HG02678 (cell line): ENCODE measurements at regions not wholly inside any gene's neighbourhood (a gene's known extent, or its start where the extent isn't known, plus 50 kb on each side); places are given as distances from the start of the nearest gene placed in this dataset.

ENCODE experiments used
- ATAC-seq: cut with Tn5 transposase; IDR thresholded peaks from one replicate; pipeline ENCODE4 v1.9.1; 2021; ENCODE audit warnings: mild to moderate bottlenecking, moderate library complexity; ENCODE audit not compliant: unreplicated experiment

DNA sequence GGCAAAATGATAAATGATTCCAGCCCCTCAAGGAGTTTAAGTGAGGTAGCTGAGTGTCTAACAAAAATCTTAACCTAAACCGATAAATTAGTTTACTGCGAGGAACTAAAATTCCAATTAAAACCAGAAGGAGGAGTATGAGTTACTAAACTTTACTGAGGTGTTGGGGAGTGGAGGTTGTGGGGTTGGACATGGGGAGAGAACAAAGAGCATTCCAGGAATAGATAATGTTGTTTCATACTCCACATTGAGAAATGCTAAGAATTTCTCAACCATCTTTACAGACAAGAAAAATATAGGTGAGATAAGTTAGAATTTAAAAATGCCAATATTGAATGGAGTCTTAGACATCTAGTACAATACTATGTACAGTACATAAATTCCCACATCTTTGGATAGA lies 488.6 kb downstream of the METTL15 start:
- no peak for ATAC-seq

DNA sequence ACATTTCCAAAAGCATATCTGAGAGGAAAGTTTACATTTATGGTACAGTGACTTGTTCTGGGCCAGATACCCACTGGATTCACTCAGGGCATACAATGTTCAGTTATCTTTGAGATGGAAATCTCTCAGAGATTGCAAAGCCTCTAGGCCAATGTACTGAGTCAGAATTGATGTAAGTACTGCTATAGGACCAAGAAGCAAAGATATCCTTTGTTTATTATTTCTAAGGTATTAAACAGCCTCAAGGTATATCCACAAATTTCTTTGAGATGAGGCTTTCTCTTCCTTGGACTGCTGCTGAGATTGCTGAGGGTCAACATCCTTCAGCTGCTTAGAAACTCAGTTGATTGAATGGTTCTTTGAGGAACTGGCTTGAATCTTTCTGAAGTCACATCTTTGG lies 484.0 kb downstream of the METTL15 start:
- ATAC-seq, result no peak

DNA sequence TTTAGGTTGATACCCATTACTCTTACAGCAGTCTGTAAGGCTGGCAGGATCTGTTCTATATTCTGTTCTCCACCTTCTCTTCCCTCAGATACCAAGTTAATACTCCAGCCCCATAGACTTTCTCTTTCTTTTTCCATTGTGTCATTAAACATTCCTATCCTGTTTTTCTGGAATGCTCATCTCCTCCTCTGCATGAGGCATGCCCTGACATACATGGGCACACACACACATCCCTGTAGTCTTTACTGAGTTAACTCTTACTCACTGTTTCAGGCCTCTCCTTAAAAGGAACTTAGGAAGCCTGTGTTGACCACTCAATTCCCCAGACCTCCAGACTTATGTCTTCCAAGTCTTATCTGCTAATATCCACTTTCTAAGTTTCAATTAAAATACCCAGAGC lies 476.8 kb downstream of the METTL15 start:
- ATAC-seq, result no peak

DNA sequence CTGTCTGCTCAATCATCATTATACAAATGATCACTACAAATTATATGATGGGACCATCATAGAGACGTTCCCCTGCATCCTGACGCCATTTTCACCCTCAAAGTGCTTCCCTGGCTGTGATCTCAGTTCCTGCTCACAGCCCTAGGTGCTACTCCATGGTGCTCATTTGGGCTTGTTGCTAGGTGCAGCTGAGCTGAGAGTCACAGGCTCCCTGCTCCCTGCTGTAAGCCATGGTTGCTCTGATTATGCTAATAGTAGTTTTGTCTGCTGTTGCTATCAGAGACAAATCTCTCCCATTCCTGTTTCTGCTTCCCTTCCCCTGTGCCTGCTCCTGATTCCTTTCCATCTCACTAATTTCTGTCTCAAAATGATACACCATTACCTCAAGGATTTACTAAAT lies 474.3 kb downstream of the METTL15 start:
- no peak for ATAC-seq

DNA sequence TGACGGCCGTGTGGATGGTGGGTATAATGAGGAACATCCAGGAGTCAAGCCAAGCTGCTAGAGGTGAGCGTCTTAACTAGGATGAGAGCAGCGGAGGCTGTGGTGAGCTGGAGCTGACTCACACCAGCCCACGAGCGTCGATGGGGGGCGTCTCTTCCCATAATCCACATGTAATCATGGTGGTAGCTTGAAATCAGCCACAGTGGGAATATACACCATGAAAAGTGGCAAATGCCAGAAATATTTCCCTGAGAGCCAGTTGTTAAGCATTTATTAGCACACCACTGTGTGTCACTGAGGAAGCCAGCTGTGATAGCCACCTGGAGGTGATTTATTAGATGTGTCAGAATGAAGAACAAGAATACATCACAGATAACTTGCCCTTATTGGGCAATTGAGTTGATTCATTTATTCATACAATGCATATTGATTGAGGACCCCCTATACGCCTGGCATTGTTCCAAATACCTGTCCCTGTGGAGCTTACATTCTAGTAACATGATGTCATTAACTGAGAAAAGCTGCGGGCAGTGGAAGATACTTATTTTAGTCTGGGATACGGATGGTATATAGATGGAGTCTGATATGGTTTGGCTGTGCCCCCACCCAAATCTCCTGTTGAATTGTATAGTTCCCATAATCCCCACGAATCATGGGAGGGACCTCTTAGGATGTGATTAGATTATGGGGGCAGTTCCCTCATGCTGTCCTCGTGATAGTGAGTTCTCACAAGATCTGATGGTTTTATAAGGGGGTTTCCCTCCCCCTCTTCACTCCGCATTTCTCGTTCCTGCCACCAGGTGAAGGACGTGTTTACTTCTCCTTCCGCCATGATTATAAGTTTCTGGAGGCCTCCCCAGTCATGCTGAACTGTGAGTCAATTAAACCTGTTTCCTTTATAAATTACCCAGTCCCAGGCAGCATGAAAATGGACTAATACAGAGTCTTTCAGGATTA lies 473.4 kb downstream of the METTL15 start:
- ATAC-seq, result no peak

DNA sequence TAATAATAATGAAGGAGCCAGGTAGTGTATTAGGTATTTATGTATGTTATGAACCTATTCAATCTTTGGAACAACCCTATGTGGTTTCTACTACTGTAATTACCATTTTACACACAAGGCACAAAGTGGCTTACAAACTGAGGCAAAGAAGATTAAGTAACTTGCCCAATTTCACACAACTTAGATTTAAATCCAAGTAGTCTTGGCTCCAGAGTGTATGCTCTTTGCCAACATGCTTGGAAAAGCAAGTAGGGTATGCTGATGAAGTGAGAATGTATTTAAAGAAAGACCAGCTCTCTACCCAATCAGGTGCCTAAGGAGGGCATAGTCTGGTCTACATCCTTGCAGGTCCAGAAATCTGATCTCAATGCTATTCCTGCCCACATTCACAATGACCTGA lies 463.2 kb downstream of the METTL15 start:
- ATAC-seq, result no peak

DNA sequence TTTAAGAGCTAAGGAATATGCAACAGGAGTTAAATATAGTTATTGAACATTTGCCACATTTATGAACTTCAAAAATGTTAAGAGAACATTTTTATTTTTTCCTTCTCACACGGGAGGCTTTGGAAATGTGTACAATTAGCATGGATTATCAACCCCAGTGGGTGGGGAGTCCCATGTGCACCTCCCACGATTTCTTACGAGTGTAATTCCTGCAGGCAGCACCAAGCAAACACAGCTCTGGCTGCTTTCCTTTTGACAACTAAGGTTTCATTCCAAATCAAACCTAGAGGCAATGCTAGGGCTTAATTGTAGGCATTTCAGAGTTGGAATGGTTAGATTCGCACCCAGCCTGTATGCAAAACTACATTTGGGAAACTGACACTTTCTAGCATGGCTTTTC lies 460.9 kb downstream of the METTL15 start:
- no peak for ATAC-seq

DNA sequence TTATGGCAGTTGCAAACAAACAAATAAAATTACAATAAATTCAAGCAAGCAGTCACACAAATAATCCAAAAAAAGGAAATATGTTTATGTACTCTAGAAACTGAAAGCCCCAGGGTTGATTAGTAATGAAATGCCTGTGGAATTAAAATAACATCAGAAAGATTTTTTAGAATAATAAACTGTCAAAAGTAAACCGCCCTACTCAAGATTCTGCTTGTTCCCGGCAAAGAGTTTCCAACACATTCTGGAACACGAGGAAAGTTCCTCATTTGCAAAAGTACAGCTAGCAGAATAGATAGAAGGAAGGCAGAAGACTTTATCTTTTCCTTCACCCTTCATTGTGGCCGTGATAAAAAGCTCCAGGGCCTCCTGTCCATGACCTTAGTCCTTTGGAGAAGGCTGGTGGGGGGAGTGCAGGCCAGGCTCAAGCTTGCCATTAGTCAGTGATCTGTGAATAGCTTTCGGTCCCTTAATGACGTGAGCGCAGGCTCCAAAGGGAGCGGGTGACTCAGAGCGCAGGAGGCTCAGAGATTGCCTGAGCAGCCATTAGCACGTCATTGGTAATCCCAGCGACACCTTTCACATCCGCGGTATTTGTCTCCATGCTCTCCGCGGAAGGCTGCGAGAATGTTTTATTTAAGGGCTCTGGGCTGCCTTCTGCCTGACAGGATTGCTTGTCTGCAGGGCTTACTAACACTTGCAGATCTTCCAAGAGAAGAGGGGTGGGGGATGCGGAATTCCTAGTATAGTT lies 458.3 kb downstream of the METTL15 start:
- ATAC-seq, result no peak

DNA sequence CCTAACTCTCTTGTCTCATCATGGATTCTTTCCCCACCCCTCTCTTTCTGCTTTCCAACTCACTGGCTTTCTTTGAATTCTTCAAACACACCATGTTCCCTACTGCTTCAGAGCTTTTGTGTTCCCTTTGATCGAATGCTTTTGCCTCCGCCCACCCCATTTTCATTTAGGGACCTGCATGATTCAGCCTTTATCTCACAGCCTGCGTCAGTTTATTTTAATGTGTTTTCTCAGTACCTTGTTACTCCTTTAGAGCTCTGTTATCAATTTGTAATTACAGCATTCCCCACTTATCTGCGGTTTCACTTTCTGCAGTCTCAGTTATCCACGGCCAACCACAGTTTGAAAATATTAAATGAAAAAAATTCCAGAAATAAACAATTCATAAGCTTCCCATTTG lies 451.3 kb downstream of the METTL15 start:
- ATAC-seq, result no peak

DNA sequence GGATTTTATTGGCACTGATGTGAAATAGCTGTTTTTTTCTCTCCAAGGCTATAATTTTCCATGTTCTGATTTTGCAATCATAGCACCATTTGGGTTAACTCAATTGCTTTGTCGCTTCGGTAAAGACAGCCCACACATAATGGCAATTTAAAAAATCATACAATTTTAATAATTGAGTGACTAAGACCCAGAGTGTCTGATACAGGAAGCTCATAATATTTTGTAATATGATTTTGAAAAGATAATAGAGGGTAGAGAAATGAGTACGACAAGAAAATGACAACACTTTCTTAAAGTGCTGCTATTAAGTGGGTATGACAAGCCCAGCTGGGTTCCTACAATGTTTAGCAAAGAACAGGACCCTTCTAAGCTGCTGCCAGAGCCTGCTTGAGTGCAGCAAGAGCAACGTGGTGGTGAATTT lies 439.1 kb downstream of the METTL15 start:
- no peak for ATAC-seq

DNA sequence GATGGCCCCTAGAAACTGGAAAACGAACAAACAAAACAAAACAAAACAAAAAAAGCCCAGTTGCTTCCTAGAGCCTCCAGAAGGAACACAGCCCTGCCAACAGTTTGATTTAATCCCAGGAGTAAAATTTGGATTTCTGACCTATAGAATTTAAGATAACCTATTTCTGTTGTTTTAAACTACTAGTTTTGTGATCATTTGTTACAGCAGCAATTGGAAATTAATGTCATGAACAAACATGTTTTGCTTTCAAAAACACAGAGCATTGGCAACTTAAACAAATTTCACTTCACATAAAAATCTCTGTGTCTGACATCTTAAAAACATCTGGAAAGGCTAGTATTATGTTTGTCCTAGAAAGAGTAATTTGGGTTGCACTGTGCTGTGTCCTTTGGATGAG lies 437.3 kb downstream of the METTL15 start:
- ATAC-seq, result no peak

DNA sequence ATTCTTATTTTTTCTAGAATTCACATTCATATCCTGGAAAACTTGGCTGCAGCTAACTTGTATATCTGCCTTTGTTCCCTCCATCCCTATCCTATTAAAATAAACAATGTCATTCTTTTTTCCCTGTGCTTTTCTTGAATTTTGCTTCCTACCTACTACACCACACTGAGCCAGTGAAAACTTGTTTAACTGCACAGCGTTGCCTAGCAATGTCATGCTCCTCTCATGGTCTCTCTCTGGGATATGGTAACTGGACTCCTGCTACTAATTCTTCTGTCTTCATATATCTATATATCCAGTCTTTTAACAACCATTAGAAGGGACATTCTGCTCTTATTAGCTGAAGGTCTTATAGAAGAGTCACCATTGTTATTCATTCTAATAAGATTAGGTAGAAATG lies 434.4 kb downstream of the METTL15 start:
- no peak for ATAC-seq

DNA sequence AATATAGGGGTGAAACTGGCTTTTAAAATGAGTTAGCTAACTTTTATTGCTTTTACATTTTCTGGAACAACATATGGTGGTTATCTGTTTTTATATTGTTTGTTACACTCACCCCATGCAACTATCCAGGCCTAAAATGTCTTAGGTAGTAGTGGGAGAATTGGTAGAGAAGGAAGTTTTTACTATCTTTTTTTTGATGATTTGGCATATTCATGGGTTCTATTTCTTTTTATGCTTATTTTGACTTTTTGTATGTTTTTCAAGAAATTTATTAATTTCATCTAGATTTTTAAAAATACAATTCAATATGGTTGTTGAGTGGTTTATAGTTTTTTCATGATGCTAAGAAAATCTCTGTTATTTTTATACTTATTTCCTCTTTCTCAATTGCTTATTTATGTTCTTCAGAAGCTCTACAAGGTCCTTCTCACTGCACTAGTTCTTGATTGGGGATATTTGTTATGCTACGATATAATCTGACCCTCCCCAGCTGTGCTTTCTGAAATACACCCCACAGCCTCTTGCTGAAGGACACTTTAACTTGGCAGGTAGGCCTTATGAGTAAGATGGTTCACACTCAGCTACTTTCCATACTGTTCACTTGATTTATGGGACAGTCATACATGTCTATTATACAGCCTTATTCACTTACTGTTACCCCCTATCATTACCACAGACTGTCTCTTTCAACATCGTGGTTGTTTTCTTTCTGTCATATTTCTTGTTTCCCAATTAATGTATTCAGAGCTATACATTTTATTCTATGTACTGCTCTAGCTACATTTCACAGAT lies 431.2 kb downstream of the METTL15 start:
- ATAC-seq, result no peak

DNA sequence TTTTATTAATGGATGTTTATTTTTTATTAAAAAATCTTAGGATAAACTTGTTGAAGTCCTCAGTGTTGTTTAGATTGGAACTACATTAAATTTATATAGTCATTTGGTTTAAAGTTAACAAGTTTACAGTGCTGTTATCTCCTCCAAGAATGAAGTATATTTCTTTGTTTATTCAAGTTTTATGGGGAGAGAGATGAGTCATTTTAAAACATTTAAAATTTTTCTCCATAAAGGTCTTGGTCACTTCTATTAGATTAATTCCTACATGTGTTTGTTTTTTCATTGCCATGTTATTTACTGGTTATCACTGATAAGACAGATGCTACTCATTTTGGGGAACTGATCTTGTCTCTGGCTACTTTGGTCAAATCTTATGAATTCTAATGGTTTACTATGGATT lies 429.6 kb downstream of the METTL15 start:
- ATAC-seq, result no peak

DNA sequence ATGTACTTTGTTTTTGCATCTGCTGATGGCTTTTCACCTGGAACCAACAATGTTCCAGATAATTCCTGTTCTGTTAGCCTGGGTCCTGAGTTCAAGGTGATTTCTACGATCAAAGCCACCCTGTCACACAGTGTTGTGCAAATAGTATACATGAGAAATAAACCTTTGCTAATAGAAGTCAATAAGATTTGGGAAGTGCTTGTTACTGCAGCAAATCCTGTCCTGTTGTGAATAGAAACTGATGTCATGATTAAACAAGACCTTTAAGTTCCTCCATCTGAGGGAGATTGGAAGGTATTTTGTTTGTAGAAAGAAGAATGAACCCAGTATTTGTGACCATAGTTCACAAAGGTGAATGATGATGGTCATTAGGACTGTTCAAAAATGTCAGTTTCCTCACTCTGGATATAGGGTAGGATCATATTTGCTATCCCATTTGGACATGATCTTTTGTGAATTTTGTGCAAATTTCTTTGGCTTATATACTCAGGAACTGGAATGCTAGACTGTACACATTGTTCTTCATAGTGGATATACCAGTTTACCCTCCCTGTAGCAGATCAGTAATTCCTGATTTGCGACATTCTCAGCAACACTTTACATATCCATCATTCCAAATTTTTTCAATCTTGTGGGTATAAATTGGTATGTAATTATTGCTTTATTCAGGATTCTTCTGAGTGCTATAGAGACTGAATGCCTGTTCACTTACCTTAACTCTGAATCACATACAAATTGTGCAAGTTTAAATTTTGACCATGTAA lies 428.5 kb downstream of the METTL15 start:
- ATAC-seq, result no peak

DNA sequence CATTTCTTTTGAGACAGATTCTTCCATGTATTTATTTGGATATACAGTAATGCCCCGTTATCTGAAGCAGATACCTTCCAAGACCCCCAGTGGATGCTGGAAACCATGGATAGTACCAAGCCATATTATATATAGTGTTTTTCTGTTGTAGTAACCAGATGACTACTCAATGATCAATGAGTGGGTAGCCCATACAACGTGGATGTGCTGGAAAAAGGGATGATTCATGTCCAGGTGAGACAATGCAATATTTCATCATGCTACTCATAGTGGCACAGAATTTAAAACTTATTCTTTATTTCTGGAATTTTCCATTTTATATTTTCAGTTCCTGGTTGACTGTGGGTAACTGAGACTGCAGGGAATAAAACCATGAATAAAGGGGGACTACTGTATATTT lies 427.5 kb downstream of the METTL15 start:
- ATAC-seq, result no peak

DNA sequence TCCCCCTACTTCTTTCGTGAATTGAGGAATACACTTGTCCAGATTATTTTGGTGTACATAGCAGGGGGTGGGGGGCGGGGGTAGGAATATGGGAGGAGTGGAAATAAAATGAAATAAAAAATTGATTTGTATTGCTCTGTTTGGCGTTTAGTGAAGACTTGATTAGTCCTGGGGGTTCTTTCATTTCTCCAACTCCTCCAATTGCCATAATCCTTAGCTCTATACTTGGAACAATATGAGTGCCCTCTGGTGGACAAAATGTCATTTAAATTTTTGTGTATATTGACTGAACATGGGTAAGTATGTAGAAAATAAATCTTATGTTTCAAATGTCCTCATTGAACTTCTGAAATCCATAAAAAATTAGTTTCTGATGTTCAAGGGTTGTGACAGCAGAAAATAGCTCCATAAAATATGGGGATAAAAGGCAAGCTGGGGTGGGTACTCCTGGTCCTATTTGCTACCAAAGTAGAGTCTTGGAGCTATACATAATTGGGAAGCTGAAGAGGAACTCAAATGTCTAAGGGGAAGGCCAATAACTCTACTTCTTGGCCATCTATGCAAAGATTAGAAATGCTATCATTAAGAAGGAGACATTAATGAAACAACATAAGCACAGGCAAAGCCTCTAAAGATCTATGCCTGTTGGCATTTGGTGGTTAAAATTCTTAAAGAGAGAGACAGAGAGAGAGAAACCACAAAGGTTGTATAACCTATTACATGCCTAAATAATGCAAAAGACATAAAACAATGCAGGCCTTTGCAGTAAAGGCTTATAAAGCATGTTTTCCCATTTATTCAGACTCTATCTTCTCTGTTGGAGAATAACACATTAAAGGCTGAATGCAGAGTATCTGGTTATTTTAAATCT lies 421.6 kb downstream of the METTL15 start:
- ATAC-seq, result no peak

DNA sequence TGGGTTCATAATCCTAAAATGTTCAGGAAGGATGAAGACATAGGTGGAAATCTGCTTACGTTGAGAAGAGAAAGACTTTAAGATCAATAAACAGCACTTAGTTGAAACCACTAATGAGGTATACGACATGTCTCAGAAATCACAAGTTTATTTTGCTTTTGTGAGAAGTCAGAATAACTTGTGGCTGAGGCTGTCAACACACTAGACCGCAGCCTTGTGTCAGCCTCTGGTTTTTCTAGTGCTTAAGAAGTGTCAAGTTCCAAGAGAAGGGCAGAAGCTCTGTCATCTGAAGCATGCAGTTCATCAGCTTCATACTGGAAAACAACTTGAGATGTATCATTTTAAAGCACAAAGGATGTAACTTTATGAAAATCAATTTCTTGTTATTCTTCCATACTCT lies 420.9 kb downstream of the METTL15 start:
- ATAC-seq, result no peak

DNA sequence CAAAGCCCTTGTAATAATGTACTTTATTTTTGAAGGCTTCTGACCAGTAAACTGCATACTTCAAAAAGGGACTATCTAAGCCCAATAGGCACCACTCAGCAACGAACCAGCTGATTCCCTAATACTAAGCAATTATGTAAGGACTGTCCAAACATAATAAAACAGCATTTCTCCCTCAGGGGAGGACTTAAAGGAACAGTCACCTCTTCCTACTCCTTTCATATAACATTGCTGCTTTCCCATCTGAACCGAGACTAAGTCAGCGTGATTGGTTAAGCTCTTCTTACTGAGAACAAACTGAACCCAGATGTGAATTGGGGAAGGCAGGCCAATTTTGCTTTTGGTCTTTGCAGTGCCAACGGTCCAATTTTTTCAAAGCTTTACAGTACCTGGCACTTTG lies 420.0 kb downstream of the METTL15 start:
- ATAC-seq, result no peak

DNA sequence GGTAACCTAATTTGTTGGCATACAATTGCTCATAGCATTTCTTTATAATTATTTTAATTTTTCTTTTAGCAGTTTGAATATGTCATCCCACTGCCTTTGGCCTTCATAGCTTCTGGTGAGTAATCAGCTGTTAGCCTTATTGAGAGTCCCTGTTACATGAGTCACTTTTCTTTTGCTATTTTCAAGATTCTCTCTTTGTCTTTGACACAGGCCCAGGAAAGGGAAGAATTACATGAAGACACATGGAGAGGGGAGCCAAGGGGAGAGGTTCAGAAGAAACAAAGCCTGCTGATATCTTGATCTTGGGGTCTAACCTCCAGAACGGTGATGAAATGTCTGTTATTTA lies 418.2 kb downstream of the METTL15 start:
- ATAC-seq, result no peak
